HCT116 (cell line): ENCODE measurements at regions not wholly inside any gene's neighbourhood (a gene's known extent, or its start where the extent isn't known, plus 50 kb on each side); places are given as distances from the start of the nearest gene placed in this dataset.

Source experiments
- CTCF ChIP-seq, 3 experiments: fragments of 200-600 bp in 1 of 3; sonication (generic) in 1 of 3; IDR thresholded peaks in 2 of 3; conservative IDR thresholded peaks in 1 of 3; 2 replicates each; pipeline ENCODE4 v1.5.1; 2012 to 2017; ENCODE audit warnings: low read depth in 2 of 3, low read length in 2 of 3, antibody characterized with exemption in 1 of 3, borderline replicate concordance in 1 of 3, control low read depth in 1 of 3, mild to moderate bottlenecking in 1 of 3, mixed read lengths in 1 of 3, mixed run types in 1 of 3, moderate library complexity in 1 of 3; ENCODE audit not compliant: insufficient read depth in 1 of 3
- EZH2 ChIP-seq: fragments of 200-600 bp; sonication (generic); IDR thresholded peaks from 2 replicates; pipeline ENCODE4 v1.6.1; 2017; ENCODE audit warnings: antibody characterized with exemption, mixed run types
- EZH2phosphoT487 ChIP-seq: fragments of 200-600 bp; IDR thresholded peaks from 2 replicates; pipeline ENCODE4 v1.6.1; 2018; ENCODE audit warnings: antibody characterized with exemption, borderline replicate concordance
- MAX ChIP-seq: IDR thresholded peaks from 2 replicates; pipeline ENCODE4 v1.6.1; 2012
- POLR2A ChIP-seq: IDR thresholded peaks from 2 replicates; pipeline ENCODE4 v1.7.0; 2011; ENCODE audit warnings: borderline replicate concordance; ENCODE audit not compliant: insufficient read depth, insufficient read length; ENCODE audit errors: extremely low read depth
- POLR2AphosphoS5 ChIP-seq: IDR thresholded peaks from 2 replicates; pipeline ENCODE4 v1.6.1; 2011; ENCODE audit warnings: mild to moderate bottlenecking, low read depth, low read length, moderate library complexity
- RAD21 ChIP-seq: IDR thresholded peaks from 2 replicates; pipeline ENCODE4 v1.6.1; 2012; ENCODE audit warnings: low read depth, mild to moderate bottlenecking
- REST ChIP-seq: IDR thresholded peaks from 2 replicates; pipeline ENCODE4 v1.6.1; 2012; ENCODE audit warnings: low read depth
- SIN3A ChIP-seq: IDR thresholded peaks from 2 replicates; pipeline ENCODE4 v1.6.1; 2012; ENCODE audit warnings: low read depth
- SP1 ChIP-seq: IDR thresholded peaks from 2 replicates; pipeline ENCODE4 v1.6.1; 2012; ENCODE audit warnings: low read depth
- ZFX ChIP-seq: fragments of 450-650 bp; IDR thresholded peaks from 2 replicates; pipeline ENCODE4 v1.6.1; 2017
- ZNF274 ChIP-seq: fragments of 200-500 bp; sonication (Bioruptor generic); IDR thresholded peaks from 2 replicates; pipeline ENCODE4 v1.6.1; 2014; ENCODE audit warnings: mild to moderate bottlenecking, low read depth, low read length, inconsistent platforms

GRCh38 chr15:62853841-62854225, 188.7 kb upstream of the TPM1 start:
- TF ChIP-seq POLR2A (no peak), CTCF (IDR thresholded peaks at IDR 0.05 in 2 of 3, conservative IDR thresholded peaks at IDR 0.05 in 1 of 3; ENCODE audit: borderline replicate concordance in 1 of 3, insufficient read depth in 1 of 3, low read depth in 2 of 3, low read length in 2 of 3) (no peak), ZFX (no peak), REST (no peak), POLR2AphosphoS5 (no peak), EZH2phosphoT487 (no peak), EZH2 (no peak), RAD21 (no peak), ZNF274 (no peak), MAX (no peak), SP1 (no peak), SIN3A (no peak)
